Activated CD8-positive, alpha-beta memory T cell treated with anti-CD3 and anti-CD28 coated beads, Interleukin-2, amount 50 U/mL, for 4 hours (primary cell): ENCODE measurements at regions not wholly inside any gene's neighbourhood (a gene's known extent, or its start where the extent isn't known, plus 50 kb on each side); places are given as distances from the start of the nearest gene placed in this dataset.

ENCODE experiments used
- DNase-seq: peaks from one replicate; pipeline ENCODE4 v3.0.0-alpha.2; 2020

DNA sequence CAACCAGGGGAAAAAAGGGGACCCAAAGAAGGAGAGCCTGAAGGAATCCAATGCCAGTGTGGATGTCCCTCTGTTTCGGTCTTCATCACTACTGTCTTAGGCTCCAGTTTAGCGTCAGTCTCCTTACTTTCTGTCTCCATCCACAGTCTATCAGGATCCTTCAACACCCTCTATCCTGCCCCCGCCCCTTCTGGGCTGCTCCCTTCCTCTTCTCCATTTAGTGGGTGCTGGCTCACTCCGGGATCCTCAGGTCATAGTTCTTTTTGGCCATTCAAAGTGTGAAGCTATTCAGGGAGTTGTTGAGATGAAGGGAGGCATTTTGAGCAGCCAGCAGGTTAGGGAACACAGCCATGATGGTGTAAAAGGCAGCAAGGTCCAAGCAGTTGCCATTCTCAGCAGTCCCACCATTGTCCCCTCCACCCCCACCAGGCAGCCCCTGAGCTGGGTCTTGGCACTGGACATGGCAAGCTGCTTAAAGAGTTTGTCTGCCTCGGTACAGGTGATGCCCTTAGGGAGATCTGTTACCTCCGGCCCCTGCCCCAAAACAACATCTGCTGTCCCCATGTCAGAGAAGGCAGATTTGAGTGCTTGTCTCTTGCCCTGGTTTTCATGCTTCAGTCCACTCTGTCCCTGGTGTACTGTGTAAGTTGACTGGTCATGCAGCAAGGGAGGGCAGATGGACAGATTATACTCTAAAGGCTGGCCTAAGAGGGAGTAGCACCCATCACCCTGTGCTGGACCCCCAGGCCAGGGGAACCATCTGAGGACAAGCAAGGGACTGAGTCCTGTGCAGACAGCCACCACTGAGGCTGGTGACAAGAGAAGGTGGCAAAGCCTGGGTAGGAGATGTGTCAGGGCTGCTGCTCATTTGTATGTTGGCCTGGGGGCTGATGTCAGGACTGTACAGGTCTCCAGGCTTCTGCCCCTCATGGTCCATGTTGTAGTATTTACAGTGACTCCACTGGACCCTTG lies 842.0 kb downstream of the HACE1 start:
- DNase-seq = no peak

DNA sequence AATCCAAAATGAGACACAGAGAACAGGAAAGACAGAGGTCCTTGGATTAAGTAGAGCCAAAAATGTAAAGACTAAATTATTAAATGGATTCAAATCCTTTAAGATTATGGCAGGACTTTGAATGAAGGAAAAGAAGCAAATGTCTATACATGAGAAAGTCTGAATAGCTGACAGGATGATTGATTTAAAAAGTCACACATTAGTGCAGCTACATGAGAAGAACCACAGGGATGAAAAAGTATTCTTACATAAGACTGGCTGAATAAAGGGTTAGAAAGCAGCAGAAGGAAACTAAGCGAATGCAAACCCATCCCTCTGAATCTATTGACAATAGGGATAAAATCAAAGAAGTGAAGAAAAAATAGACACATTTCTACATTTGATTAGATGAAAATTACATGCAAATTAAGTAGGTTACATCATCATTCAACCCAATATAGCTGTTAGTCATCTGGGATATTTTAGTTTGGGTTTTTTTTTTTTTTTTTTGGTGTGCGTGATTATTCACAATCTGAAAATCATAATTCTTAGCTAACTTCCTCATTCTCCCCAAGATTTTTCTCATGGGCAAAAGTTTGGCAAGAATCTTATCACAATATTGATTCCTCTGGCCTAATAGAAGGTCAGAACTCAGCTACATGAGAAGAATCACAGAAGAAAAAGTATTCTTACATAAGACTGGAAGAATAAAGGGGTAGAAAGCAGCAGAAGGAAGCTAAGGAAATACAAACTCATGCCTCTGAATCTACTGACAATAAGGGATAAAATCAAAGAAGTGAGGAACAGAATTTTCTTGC lies 845.4 kb downstream of the HACE1 start:
- no peak for DNase-seq

GRCh38 chr6:104013312-104013971 lies 846.3 kb downstream of the HACE1 start:
- no peak for DNase-seq

DNA sequence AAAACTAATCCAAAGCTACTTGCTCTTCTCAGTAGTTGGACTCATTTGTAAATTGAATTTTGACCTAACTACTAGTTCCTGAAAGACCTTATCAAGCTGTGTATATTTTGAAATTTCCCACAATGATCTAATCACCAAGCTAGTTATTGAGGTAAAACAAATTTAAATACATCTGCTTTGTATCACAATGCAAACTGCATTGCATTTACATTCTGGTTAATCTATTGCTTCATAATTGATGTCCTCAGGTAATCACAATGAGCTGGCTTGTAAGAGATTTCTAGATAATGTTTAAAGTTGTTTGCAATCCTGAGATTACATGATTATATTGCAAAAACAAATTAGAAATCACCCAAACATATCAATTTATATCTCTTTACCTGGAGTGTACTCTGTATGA lies 848.8 kb downstream of the HACE1 start:
- no peak for DNase-seq

DNA sequence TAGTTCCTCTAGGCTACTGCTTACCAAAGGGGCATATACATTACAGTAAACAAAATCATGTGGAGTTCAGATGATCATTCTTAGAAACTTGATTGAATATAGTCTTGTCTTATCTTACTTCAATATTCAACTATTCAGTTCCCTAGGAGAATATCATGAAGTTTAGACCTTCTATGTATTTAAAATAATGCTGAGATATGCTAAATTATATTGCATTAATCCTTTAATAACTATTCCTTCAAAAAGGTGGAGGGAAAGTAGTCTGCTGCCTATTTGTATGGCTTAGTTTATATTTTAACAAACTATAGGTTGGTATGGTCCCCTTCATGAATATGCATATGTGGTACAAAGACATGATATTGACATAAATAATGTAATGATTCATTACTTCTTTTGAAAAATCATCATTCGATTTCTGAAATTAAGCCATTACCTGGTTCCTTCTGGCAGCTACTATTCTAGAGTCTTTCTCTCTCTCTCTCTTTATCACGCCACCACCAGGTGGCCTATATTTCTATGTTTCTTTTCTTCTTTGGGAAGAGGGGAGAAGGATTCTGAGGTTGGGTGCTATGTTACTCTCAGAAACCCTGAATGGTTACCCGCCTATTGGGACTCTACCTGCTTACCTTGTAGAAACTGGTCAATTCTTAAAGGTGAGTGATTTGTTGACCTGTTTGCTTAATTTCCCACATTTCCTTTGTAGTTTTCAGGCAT lies 855.8 kb downstream of the HACE1 start:
- DNase-seq = no peak

- no peak for DNase-seq
Observed at GRCh38 chr6:103995571-103995970, 864.1 kb downstream of the HACE1 start.

- DNase-seq = no peak
Observed at GRCh38 chr6:103983860-103984259, 875.9 kb downstream of the HACE1 start.

DNA sequence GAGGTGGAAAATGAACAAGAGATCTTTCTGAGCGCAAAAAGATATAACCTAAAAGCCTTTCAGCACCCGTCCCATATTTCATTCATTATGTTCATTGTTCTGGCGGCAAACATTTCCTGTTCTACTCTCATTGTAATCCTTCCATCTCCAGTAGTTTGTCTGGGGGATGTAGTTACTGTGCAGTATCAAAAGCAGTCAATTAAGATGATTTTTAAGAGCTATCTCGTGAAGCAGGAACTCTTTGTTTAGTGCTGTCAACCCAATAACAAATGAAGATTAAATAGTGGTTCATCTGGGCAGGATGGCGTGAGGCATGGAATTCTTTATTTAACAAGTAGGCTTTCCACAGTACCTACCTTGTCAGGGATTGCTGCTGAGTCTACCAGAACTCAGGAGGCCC lies 876.7 kb downstream of the HACE1 start:
- DNase-seq = no peak

GRCh38 chr6:103982574-103982973 lies 877.1 kb downstream of the HACE1 start:
- no peak for DNase-seq

- DNase-seq = no peak
Observed at GRCh38 chr6:103979308-103979707, 880.4 kb downstream of the HACE1 start.

- no peak for DNase-seq
Observed at GRCh38 chr6:103937389-103937788, 922.3 kb downstream of the HACE1 start.

DNA sequence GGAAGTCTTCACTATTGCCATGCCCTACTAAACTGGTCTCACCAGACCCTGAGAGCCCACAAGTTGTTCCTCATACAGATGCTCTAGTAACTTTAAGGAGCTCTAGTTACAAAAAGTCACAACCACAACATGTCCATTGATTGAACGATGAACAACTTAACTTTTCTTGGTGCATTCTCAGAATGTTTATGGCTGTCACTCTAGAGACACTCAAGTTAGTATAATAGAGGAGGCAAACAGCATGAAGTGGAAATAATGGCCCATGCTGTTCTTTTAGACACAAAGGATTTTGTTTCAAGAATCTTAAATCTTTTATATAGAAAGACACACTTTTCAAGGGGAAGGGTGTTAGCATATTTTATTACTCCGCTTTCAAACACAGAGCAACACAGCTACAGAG lies 934.4 kb downstream of the HACE1 start:
- no peak for DNase-seq

DNA sequence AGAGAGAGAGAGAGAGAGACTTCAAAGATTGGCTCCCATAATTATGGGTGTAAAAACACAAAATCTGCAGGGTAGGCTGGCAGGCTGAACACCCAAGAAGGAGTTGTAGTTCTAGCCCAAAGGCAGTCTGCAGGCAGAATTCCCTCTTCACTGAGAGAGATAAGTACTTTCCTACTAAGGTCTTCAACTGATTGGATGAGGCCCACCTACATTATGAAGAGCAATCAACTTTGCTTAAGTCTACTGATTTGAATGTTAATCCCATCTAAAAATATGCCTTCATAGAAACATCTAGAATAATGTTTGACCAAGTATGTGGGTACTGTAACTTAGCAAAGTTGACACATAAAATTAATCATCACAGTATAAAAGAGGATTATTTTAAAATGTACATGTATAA lies 949.7 kb downstream of the HACE1 start:
- DNase-seq = no peak

DNA sequence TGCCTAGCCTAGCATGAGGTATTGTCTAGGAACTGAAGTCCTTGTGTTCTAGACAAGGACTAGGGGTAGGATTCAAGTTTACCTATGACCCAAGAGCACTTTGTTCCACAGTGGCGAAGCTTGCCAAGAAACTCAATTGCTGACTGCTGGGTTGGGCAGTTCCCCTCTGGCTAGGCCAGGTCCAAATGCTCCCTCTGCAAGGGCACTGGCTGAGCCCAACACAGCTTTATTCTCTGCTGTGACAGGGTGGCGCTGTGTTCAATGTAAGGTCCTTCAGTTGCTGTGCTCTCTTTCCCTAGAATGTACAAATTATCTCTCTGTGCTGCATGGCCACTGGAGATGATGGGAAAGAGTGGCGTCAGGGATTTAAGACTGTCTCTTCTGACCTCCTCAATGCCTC lies 950.8 kb downstream of the HACE1 start:
- DNase-seq = no peak

GRCh38 chr6:103895136-103895535 lies 964.6 kb downstream of the HACE1 start:
- no peak for DNase-seq

GRCh38 chr6:103893141-103893581 lies 966.6 kb downstream of the HACE1 start:
- no peak for DNase-seq

DNA sequence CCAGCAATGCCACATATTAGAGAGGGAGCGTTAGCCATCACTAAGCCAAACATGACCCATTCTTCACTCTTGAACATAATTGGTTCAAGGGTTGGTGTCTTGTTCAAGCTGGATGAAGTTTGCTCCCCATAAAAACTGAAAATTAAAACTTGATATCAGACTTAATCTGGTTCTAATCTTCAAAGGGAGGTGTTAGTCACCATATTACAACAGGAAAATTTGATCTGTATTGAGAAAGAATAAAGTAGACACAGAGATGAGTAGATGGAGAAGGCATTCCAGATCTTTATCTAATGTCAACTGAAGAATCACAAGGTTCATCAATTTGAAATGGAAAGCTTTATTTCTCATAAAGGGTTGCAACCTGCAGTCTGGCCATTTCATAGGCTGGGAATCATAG lies 972.8 kb downstream of the HACE1 start:
- DNase-seq = no peak

- no peak for DNase-seq
Observed at GRCh38 chr6:103885446-103885845, 974.3 kb downstream of the HACE1 start.

DNA sequence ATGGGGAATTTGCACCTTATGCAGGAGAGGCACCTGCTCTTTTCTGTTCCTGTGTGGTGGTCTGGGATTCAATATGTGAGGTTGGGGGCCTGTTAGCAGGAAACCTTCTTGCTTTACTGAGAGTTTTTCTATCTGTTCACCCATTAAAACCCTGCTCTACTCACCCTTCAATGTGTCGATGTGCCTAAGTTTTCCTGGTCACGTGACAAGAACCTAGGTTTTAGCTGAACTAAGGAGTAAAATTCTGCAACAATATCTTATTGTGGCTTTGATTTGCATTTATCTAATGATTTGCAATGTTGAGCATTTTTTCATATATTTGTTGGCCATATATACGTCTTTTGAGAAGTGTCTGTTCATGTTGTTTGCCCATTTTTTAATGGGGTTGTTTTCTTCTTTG lies 979.9 kb downstream of the HACE1 start:
- no peak for DNase-seq

DNA sequence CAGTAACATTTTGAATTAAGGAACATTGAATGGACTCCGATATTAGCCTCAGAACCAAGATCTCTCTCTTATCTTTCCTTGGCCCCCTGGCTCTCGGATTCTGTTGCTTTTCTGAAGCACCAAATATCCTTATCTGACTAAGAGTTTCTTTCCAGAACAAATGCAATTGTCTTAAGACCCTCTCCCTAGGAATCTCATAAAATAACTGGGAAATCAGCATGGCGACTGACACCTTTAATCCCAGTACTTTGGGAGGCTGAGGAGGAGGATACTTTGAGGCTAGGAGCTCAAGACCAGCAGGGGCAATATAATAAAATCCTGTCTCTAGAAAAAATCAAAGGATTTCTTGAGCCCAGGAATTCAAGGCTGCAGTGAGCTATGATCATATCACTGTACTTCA lies 984.5 kb downstream of the HACE1 start:
- DNase-seq = no peak

DNA sequence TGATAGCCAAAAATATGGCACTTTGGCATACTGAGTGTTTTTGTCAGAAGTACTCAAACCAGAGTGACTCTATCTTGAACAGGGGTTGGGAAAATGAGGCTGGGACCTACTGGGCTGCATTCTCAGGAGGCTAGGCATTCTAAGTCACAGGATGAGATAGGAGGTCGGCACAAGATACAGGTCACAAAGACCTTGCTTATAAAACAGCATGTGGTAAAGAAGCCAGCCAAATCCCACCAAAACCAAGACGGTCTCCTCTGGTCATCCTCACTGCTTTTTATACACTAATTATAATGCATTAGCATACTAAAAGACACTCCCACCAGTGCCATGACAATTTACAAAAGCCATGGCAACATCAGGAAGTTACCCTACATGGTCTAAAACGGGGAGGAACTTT lies 985.1 kb downstream of the HACE1 start:
- no peak for DNase-seq

DNA sequence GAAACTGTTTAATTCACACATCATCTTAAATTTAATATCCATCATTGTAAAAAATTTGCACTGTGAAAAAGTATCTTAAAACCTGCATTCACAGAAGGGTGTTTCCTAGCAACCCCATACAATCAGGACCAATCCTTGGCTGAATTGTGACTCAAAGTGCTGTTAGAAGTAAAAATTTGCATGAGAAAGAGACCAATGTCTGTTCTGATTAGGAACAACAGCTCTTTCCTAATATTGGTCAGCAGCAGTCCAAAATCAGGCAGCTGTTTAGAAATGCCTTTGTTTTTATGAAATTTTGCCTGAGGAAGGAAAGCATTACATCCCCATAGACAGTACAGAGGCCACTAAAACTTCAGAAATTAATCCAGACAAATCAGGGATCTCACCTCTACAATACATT lies 987.0 kb downstream of the HACE1 start:
- DNase-seq = no peak

- DNase-seq = no peak
Observed at GRCh38 chr6:103872233-103872632, 987.5 kb downstream of the HACE1 start.
